Thyroid gland (tissue), 4 donors: ENCODE measurements at regions not wholly inside any gene's neighbourhood (a gene's known extent, or its start where the extent isn't known, plus 50 kb on each side); places are given as distances from the start of the nearest gene placed in this dataset.

Experiments
- DNase-seq, 2 donors: peaks; one replicate each; pipeline ENCODE4 v3.0.0-alpha.2; 2019
- H3K27ac ChIP-seq, 3 donors: fragments of 200-600 bp; sonication (generic); 1 replicate in 2 of 3; 2 replicates in 1 of 3; pipeline ENCODE4 v1.5.1; 2016 to 2019; ENCODE audit warnings: mild to moderate bottlenecking in 1 of 3, moderate library complexity in 1 of 3
- H3K27me3 ChIP-seq: fragments of 200-600 bp; sonication (generic); one replicate; pipeline ENCODE4 v1.5.1; 2019
- H3K36me3 ChIP-seq, 2 donors: fragments of 200-600 bp; sonication (generic); one replicate each; pipeline ENCODE4 v1.5.1; 2016 to 2019
- H3K4me1 ChIP-seq, 2 donors: fragments of 200-600 bp; sonication (generic); one replicate each; pipeline ENCODE4 v1.5.1; 2017 to 2019
- H3K4me3 ChIP-seq, 3 donors: fragments of 200-600 bp; sonication (generic); replicated peaks in 1 of 3; 1 replicate in 2 of 3; 2 replicates in 1 of 3; pipeline ENCODE4 v1.5.1; 2016; ENCODE audit warnings: mild to moderate bottlenecking in 1 of 3
- H3K9me3 ChIP-seq: fragments of 200-600 bp; sonication (generic); one replicate; pipeline ENCODE4 v1.5.1; 2017
- POLR2A ChIP-seq, 2 donors: fragments of 450-650 bp; IDR thresholded peaks; one replicate each; pipeline ENCODE4 v1.6.1; 2017; ENCODE audit warnings: antibody characterized with exemption in 2 of 2, mild to moderate bottlenecking in 2 of 2, moderate library complexity in 1 of 2
- WGBS, 2 donors: methylation state at CpG; one replicate each; pipeline ENCODE4 v1.1.5; 2017; 5-methylcytosine and 5-hydroxymethylcytosine counted together
- intact Hi-C: fragments of 100-400 bp; cut with DNase I; formaldehyde crosslinking; loops from one replicate; pipeline ENCODE4 v1.15.1; 2023
- TF ChIP-seq, protein P1 (sequence below), 6 experiments: fragments of 200-600 bp in 3 of 6; fragments of 450-650 bp in 3 of 6; sonication (generic) in 3 of 6; IDR thresholded peaks; one replicate each; pipeline ENCODE4 v1.5.1; 2016 to 2019; ENCODE audit warnings: antibody characterized with exemption in 6 of 6, mild to moderate bottlenecking in 2 of 6, inconsistent platforms in 1 of 6, moderate library complexity in 1 of 6

DNA sequence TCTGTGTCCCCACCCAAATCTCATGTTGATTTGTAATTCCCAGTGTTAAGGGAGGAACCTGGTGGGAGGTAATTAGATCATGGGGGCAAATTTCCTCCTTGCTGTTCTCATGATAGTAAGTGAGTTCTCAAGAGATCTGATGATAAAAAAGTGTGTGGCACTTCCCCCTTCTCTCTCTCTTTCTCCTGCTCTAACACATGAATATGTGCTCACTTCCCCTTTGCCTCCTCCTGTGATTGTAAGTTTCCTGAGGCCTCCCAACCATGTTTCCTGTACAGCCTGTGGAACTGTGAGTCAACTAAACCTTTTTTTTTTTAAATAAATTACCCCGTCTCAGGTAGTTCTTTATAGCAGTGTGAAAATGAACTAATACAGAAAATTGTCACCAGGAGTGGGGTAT is 380.0 kb downstream of the MEIS1 start:
- no peaks in the 10 kb centered on the region for H3K9me3 ChIP-seq
- intact Hi-C loops, result no loop called here
- 76 to 87% methylated on average over 1 of the region's 1 CpG for WGBS, 2 donors
- H3K27me3 ChIP-seq, result no peaks in the 10 kb centered on the region
- H3K27ac ChIP-seq, result no peak overlapping the region
- TF ChIP-seq POLR2A (IDR thresholded peaks at IDR 0.05), result no peak
- TF ChIP-seq, protein P1, sequence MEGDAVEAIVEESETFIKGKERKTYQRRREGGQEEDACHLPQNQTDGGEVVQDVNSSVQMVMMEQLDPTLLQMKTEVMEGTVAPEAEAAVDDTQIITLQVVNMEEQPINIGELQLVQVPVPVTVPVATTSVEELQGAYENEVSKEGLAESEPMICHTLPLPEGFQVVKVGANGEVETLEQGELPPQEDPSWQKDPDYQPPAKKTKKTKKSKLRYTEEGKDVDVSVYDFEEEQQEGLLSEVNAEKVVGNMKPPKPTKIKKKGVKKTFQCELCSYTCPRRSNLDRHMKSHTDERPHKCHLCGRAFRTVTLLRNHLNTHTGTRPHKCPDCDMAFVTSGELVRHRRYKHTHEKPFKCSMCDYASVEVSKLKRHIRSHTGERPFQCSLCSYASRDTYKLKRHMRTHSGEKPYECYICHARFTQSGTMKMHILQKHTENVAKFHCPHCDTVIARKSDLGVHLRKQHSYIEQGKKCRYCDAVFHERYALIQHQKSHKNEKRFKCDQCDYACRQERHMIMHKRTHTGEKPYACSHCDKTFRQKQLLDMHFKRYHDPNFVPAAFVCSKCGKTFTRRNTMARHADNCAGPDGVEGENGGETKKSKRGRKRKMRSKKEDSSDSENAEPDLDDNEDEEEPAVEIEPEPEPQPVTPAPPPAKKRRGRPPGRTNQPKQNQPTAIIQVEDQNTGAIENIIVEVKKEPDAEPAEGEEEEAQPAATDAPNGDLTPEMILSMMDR (IDR thresholded peaks at IDR 0.05), result no peak
- no peaks in the 10 kb centered on the region for H3K36me3 ChIP-seq
- H3K4me3 ChIP-seq, result no peak overlapping the region
- no peak for DNase-seq
- H3K4me1 ChIP-seq, result no peaks in the 10 kb centered on the region

DNA sequence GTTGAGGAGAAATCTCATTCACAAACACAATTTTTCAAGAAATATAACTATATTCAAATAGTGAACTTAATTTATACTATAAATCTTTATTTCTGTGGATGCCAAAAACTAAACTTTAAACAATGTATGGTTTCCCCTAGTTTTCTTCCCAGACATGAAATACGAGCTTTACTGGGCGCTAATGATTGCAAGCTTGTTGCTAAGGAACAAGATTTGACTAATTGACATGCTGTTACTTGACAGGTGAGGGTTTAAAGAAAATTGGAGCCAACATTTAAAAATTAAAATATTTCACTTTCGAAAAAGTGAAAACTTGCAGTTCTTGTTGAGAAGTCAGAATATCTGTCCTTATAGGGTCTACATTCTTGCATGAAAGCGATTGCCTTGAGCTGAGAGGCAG is 381.0 kb downstream of the MEIS1 start:
- DNase-seq, result no peak
- no peak for TF ChIP-seq POLR2A (IDR thresholded peaks at IDR 0.05)
- TF ChIP-seq, protein P1 (IDR thresholded peaks at IDR 0.05), result no peak
- intact Hi-C loops, result no loop called here
- no peaks in the 10 kb centered on the region for H3K9me3 ChIP-seq
- no peak overlapping the region for H3K27ac ChIP-seq
- no peak overlapping the region for H3K4me3 ChIP-seq
- no peaks in the 10 kb centered on the region for H3K36me3 ChIP-seq
- H3K27me3 ChIP-seq, result no peaks in the 10 kb centered on the region
- 92 to 93% methylated on average over 4 of the region's 4 CpGs for WGBS, 2 donors
- no peaks in the 10 kb centered on the region for H3K4me1 ChIP-seq

GRCh38 chr2:66821168-66821567 is 386.2 kb downstream of the MEIS1 start:
- intact Hi-C loops, result no loop called here
- 88 to 91% methylated on average over 4 of the region's 4 CpGs for WGBS, 2 donors

GRCh38 chr2:66822186-66822585 is 387.3 kb downstream of the MEIS1 start:
- TF ChIP-seq, protein P1 (IDR thresholded peaks at IDR 0.05), result no peak
- no peak for TF ChIP-seq POLR2A (IDR thresholded peaks at IDR 0.05)
- no peak overlapping the region for H3K27ac ChIP-seq

More at GRCh38 chr2:66821168-66821567, 386.2 kb downstream of the MEIS1 start:
- DNase-seq, result no peak
- no peak for TF ChIP-seq POLR2A (IDR thresholded peaks at IDR 0.05)
- TF ChIP-seq, protein P1 (IDR thresholded peaks at IDR 0.05), result no peak
- Histone ChIP-seq H3K27me3 (no peaks in the 10 kb centered on the region), H3K36me3 (no peaks in the 10 kb centered on the region), H3K4me3 (no peak overlapping the region), H3K4me1 (no peaks in the 10 kb centered on the region), H3K9me3 (no peaks in the 10 kb centered on the region), H3K27ac (no peak overlapping the region)

DNA sequence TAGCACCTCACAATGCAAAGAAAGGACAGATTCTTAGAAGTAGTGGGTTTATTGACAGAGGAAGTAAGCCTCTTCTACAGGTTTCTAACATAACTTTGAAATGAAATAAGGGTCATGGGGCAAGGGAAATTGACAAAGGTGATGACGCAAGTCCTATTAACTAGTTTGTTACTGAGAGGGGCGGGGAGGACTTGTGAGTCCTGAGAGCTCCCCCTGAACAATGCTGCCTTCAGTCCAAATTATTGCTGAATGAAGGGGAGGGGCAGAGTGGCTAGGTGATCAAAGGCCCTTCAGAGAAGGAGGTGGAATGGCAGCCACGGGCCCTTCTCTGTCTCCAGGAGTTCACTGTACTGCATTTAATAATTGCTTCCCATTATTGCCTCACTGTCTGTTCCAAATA is 390.0 kb downstream of the MEIS1 start:
- 71% methylated on average over 3 of the region's 3 CpGs for WGBS, 2 donors
- intact Hi-C loops, result no loop called here
- no peaks in the 10 kb centered on the region for H3K27me3 ChIP-seq
- no peaks in the 10 kb centered on the region for H3K36me3 ChIP-seq
- H3K4me1 ChIP-seq, result no peaks in the 10 kb centered on the region
- no peak overlapping the region for H3K27ac ChIP-seq
- H3K9me3 ChIP-seq, result no peaks in the 10 kb centered on the region
- no peak overlapping the region for H3K4me3 ChIP-seq
- TF ChIP-seq POLR2A (IDR thresholded peaks at IDR 0.05), result no peak
- TF ChIP-seq, protein P1 (IDR thresholded peaks at IDR 0.05), result no peak
- DNase-seq, result no peak

More at GRCh38 chr2:66822186-66822585, 387.3 kb downstream of the MEIS1 start:
- Histone ChIP-seq H3K9me3 (no peaks in the 10 kb centered on the region), H3K4me1 (no peaks in the 10 kb centered on the region), H3K36me3 (no peaks in the 10 kb centered on the region), H3K27me3 (no peaks in the 10 kb centered on the region), H3K4me3 (no peak overlapping the region)
- DNase-seq, result no peak
- intact Hi-C loops, result no loop called here
- 90 to 92% methylated on average over 6 of the region's 6 CpGs for WGBS, 2 donors
